ENCODE measurements at regions not wholly inside any gene's neighbourhood (a gene's known extent, or its start where the extent isn't known, plus 50 kb on each side); places are given as distances from the start of the nearest gene placed in this dataset.

- no peak for TF ChIP-seq CTCF (conservative IDR thresholded peaks at IDR 0.05)
- no peak for TF ChIP-seq ZFX (IDR thresholded peaks at IDR 0.05)
Measured at GRCh38 chr14:89549381-89550125, 132.5 kb upstream of the FOXN3 start.
